ENCODE measurements at regions not wholly inside any gene's neighbourhood (a gene's known extent, or its start where the extent isn't known, plus 50 kb on each side); places are given as distances from the start of the nearest gene placed in this dataset.

DNA sequence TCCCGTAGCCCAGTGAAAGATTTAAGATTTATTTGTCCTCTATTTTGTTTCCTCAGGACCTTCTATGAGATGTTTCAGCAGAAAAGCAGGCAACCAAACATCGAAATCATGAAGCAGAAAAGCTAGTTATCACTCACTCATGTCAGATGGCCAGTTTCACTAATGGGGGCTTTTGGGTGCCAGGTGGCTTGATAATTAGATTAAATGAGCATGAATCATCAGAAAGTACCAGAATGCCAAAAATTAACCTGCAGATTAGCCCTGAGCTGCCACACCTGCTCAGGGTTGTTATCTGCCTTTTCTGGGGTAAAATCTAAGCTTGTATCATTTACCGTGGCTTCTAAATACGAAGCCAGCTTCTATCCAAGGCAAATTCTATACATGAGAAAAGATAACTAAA lies 1017.5 kb downstream of the XPNPEP1 start:
- no peak for TF ChIP-seq CTCF (IDR thresholded peaks at IDR 0.05)
- no peak for TF ChIP-seq POLR2A (IDR thresholded peaks at IDR 0.05)

Data from ovary (tissue), 3 donors.